Small intestine (tissue), 7 donors: ENCODE measurements at regions not wholly inside any gene's neighbourhood (a gene's known extent, or its start where the extent isn't known, plus 50 kb on each side); places are given as distances from the start of the nearest gene placed in this dataset.
A peak's percentile ranks its signal among the peaks of the same experiment; 100 is the strongest.

Experiments used
- DNase-seq, 2 donors: peaks; one replicate each; pipeline versions ENCODE4 v3.0.0 to v3.0.0-alpha.2; 2013
- FAIRE-seq: peaks from 2 replicates; lab custom pipeline; 2012; peaks lifted over from hg19 to GRCh38; lab: Jason Lieb, UNC
- H3K27ac ChIP-seq, 3 donors: one replicate each; pipeline ENCODE4 v1.5.1; 2013; ENCODE audit warnings: low read length in 2 of 3, mild to moderate bottlenecking in 2 of 3, control low read depth in 1 of 3, inconsistent platforms in 1 of 3, low read depth in 1 of 3, moderate library complexity in 1 of 3
- H3K27me3 ChIP-seq, 3 donors: one replicate each; pipeline ENCODE4 v1.6.1; 2013; ENCODE audit warnings: low read length in 3 of 3, inconsistent platforms in 1 of 3; ENCODE audit not compliant: control insufficient read depth in 3 of 3, insufficient read depth in 3 of 3
- H3K36me3 ChIP-seq, 3 donors: one replicate each; pipeline ENCODE4 v1.6.1; 2013; ENCODE audit warnings: low read length in 3 of 3, inconsistent platforms in 1 of 3, low read depth in 1 of 3, mild to moderate bottlenecking in 1 of 3, moderate library complexity in 1 of 3; ENCODE audit not compliant: control insufficient read depth in 3 of 3, insufficient read depth in 2 of 3
- H3K4me1 ChIP-seq, 3 donors: one replicate each; pipeline ENCODE4 v1.6.1; 2013; ENCODE audit warnings: low read length in 2 of 3, inconsistent platforms in 1 of 3, low read depth in 1 of 3, mild to moderate bottlenecking in 1 of 3, moderate library complexity in 1 of 3; ENCODE audit not compliant: control insufficient read depth in 3 of 3, insufficient read depth in 2 of 3
- H3K4me3 ChIP-seq, 3 donors: one replicate each; pipeline ENCODE4 v1.5.1; 2013; ENCODE audit warnings: low read length in 3 of 3, control low read depth in 1 of 3, inconsistent platforms in 1 of 3, low read depth in 1 of 3, mild to moderate bottlenecking in 1 of 3, moderate library complexity in 1 of 3
- H3K9me3 ChIP-seq, 2 donors: one replicate each; pipeline ENCODE4 v1.6.1; 2013; ENCODE audit warnings: low read depth in 1 of 2, low read length in 1 of 2; ENCODE audit not compliant: control insufficient read depth in 2 of 2, insufficient read depth in 1 of 2
- WGBS, 3 donors: extraction: QIAGEN DNeasy Blood & Tissue Kit; methylation state at CpG; one replicate each; pipeline ENCODE4 v1.1.7; 2013; 5-methylcytosine and 5-hydroxymethylcytosine counted together
- donor health status: healthy with polysubstance abuse.
- donor health status: control.
- donor health status: control.
- donor health status: Bipolar disorder and iron deficiency.
- donor health status: healthy.

DNA sequence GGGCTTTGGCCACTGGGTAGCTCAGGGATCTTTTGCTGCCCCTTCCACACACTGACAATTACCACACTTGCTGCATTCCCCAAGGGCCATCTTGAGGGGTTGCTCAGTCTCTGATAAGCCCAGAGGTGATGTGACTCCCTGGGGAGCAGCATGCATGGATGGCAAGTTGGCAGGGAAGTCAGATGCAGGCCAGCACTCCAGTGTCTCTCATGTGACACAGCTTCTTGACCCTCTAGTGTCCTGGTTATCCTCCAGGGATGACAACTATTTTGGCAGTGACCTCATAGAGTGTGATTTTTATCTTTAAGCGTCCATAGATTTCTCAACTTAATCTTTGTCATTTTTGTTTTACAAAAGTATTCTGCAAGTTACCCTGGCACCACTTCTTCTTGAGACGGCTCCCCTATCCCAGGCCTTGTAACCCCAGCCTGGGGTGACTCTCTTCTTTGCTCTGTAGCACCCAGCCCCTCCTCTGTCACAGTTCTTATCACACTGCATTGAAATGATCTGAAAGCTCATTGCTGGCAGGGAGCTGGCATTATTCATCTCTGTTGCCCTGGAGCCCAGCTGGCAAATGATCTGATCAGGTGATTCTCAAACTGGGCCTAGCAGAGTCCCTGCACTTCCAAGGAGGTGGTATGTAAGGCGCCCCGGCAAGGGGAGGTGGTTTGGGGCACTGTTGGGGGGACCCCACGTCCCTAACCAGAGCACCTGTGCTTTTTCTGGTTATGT lies 72.6 kb downstream of the TENT5C start:
- FAIRE-seq (no peak), DNase-seq (no peak)
- H3K27me3 ChIP-seq = no peaks in the 10 kb centered on the region
- no peaks in the 10 kb centered on the region for H3K36me3 ChIP-seq
- no peaks in the 10 kb centered on the region for H3K4me1 ChIP-seq
- no peak overlapping the region for H3K27ac ChIP-seq
- no peak overlapping the region for H3K4me3 ChIP-seq
- peaks cover 0 to 3% of the 10 kb centered on the region in 2 donors for H3K9me3 ChIP-seq
- WGBS, 3 donors = 52 to 78% (median 56%) methylated on average over 5 of the region's 5 CpGs

GRCh38 chr1:117679299-117679698 lies 73.5 kb downstream of the TENT5C start:
- Histone ChIP-seq H3K36me3 (no peaks in the 10 kb centered on the region), H3K27me3 (no peaks in the 10 kb centered on the region), H3K4me1 (no peaks in the 10 kb centered on the region), H3K27ac (no peak overlapping the region), H3K4me3 (no peak overlapping the region), H3K9me3 (peaks cover 0 to 3% of the 10 kb centered on the region in 2 donors)
- DNase-seq (no peak), FAIRE-seq (no peak)
- WGBS, 3 donors = 75 to 78% (median 77%) methylated on average over 3 of the region's 3 CpGs

DNA sequence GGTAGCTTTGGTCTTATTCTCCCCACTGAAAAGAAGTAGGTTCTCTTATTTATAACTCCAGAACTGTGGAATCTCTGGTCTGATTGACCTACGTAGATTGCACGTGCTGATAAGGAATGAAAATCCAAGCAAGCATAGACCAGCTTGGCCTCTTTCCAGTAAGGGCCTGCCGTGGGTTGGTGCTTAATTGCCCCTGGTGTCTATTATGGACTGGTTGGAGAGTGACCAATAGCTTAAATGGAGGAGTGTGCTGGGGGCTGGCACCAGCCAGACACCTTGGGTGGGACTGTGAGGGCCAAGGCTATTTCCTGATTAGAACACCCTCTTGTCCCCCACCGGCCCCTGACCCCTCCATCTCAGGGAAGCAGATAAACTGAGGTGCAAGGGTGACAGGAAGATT lies 74.0 kb downstream of the TENT5C start:
- no peak overlapping the region for H3K27ac ChIP-seq
- DNase-seq (no peak), FAIRE-seq (no peak)
- 64 to 73% (median 66%) methylated on average over 4 of the region's 4 CpGs for whole genome bisulfite sequencing, 3 donors
- no peaks in the 10 kb centered on the region for H3K27me3 ChIP-seq
- H3K9me3 ChIP-seq = peaks cover 0 to 3% of the 10 kb centered on the region in 2 donors
- no peaks in the 10 kb centered on the region for H3K36me3 ChIP-seq
- no peak overlapping the region for H3K4me3 ChIP-seq
- H3K4me1 ChIP-seq = no peaks in the 10 kb centered on the region

- peaks cover 0 to 3% of the 10 kb centered on the region in 2 donors for H3K9me3 ChIP-seq
- no peak for FAIRE-seq
- DNase-seq = peak; percentile 25 to 48
- H3K27ac ChIP-seq = no peak overlapping the region
- H3K4me3 ChIP-seq = no peak overlapping the region
- H3K27me3 ChIP-seq = no peaks in the 10 kb centered on the region
- H3K4me1 ChIP-seq = no peaks in the 10 kb centered on the region
- H3K36me3 ChIP-seq = no peaks in the 10 kb centered on the region
- 30 to 71% (median 47%) methylated on average over 9 of the region's 9 CpGs for WGBS, 3 donors
Measured at GRCh38 chr1:117680316-117681002, 74.6 kb downstream of the TENT5C start.

- Histone ChIP-seq H3K27me3 (no peaks in the 10 kb centered on the region), H3K4me3 (no peak overlapping the region), H3K36me3 (no peaks in the 10 kb centered on the region), H3K4me1 (no peaks in the 10 kb centered on the region), H3K27ac (no peak overlapping the region), H3K9me3 (peaks cover 0 to 3% of the 10 kb centered on the region in 2 donors)
- no peak for DNase-seq
- 70 to 81% (median 80%) methylated on average over 9 of the region's 9 CpGs for WGBS, 3 donors
- no peak for FAIRE-seq
Measured at GRCh38 chr1:117681093-117681900, 75.4 kb downstream of the TENT5C start.

DNA sequence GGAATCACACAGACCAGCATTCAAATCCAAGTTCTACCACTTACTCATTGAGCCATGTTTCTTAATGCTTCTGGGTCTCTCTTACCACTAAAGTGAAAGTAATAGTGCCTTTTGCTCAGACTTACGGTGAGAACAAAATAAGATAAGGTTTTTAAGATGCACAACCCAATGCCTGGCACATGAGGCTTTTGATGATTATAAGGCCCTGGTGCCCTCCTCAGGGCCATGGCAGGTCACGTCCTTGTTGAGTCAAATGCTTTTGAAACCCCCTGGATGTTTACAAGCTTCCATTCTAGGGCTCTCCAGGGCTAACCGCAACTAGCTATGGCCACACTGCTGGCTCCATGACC lies 76.0 kb downstream of the TENT5C start:
- WGBS, 3 donors = 75 to 86% (median 83%) methylated on average over 3 of the region's 3 CpGs

DNA sequence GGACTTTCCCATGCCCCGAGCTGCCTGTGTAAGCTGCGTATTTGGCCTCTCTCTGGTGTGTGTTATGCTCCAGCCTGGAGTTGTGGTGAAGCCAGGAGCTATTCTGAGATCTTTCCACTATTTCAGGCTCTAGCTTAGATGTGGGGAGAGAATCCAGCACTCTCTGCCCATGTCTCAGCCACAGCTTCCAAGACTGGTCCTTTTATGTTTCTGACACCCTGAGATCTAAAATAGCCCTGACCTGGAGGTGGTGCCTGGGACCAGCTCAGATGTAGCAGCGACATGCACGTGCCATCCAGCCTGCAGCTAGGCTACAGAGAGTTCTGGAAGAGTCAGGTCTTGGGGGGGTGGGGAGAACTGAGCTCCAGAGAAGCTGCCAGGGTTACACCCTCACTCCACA lies 76.5 kb downstream of the TENT5C start:
- FAIRE-seq = no peak
- Histone ChIP-seq H3K36me3 (no peaks in the 10 kb centered on the region), H3K27me3 (no peaks in the 10 kb centered on the region), H3K27ac (no peak overlapping the region), H3K9me3 (peaks cover 0 to 3% of the 10 kb centered on the region in 2 donors), H3K4me3 (no peak overlapping the region), H3K4me1 (no peaks in the 10 kb centered on the region)
- WGBS, 3 donors = 74 to 89% (median 83%) methylated on average over 4 of the region's 4 CpGs
- DNase-seq = no peak

More for the DNA sequence above, 76.0 kb downstream of the TENT5C start:
- no peaks in the 10 kb centered on the region for H3K4me1 ChIP-seq
- FAIRE-seq = no peak
- DNase-seq = no peak
- H3K27ac ChIP-seq = no peak overlapping the region
- H3K36me3 ChIP-seq = no peaks in the 10 kb centered on the region
- H3K4me3 ChIP-seq = no peak overlapping the region
- H3K27me3 ChIP-seq = no peaks in the 10 kb centered on the region
- peaks cover 0 to 3% of the 10 kb centered on the region in 2 donors for H3K9me3 ChIP-seq

GRCh38 chr1:117683571-117684285 lies 77.9 kb downstream of the TENT5C start:
- no peak for FAIRE-seq
- H3K4me3 ChIP-seq = no peak overlapping the region

More at GRCh38 chr1:117683571-117684285, 77.9 kb downstream of the TENT5C start:
- Histone ChIP-seq H3K4me1 (no peaks in the 10 kb centered on the region), H3K27ac (no peak overlapping the region), H3K9me3 (peaks cover 0 to 3% of the 10 kb centered on the region in 2 donors), H3K27me3 (no peaks in the 10 kb centered on the region), H3K36me3 (no peaks in the 10 kb centered on the region)
- DNase-seq = no peak
- 85 to 90% (median 86%) methylated on average over 6 of the region's 6 CpGs for WGBS, 3 donors
